ENCODE measurements at regions not wholly inside any gene's neighbourhood (a gene's known extent, or its start where the extent isn't known, plus 50 kb on each side); places are given as distances from the start of the nearest gene placed in this dataset.

DNA sequence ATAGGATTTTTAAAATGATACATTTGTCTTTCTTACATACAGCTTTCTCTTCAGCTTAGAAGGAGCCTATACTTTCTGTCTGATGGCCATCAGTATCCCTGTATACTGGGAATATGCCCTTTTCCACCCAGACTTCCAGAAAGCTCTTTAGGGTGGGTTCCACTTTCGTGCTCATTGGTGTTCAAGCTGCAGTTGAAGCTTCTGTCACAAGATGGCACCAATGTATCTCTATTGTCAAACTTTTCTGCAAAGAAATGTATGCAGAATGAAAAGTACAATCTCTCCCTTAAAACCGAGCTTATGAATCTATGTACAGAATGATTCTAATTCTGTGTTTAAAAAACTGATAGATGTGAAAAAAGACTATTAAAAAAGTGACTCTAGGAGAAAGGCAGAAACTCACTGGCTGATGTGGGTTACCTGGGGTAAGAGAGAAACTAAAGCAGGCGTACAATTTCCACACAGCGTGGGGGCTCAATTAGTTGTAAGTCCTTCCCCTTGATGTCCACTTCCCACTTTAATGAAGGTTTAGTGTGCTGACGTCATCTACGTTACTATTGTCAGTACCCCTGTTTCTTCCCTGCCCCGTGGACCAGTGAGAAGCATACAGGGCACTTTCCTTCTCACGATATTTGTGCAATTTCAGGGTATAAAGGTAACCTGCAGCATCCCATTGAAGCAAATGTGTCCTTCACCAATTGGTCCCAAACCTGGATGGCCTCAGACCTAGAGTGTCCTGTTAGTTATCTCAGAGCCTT, 57.3 kb upstream of the TCEAL2 start:
- no peak overlapping the region for H2AFZ ChIP-seq (ENCODE audit: low read length)
- no peaks in the 10 kb centered on the region for H3K4me1 ChIP-seq (ENCODE audit: insufficient read depth, low read length, poor library complexity, severe bottlenecking)
- no peak overlapping the region for H3K4me2 ChIP-seq (ENCODE audit: low read length)
- H3K79me2 ChIP-seq (ENCODE audit: insufficient read depth, low read depth, low read length): no peaks in the 10 kb centered on the region
- H3K27ac ChIP-seq (ENCODE audit: low read depth, low read length, poor library complexity, severe bottlenecking): no peak overlapping the region
- H3K9me2 ChIP-seq (ENCODE audit: insufficient read depth, low read length): no peaks in the 10 kb centered on the region
- H4K20me1 ChIP-seq (ENCODE audit: insufficient read depth, low read length): no peaks in the 10 kb centered on the region
- no peaks in the 10 kb centered on the region for H3K9me3 ChIP-seq (ENCODE audit: low read length)
- CTCF ChIA-PET (ENCODE audit: unreplicated experiment): no interaction called here
- no peak overlapping the region for H3K4me3 ChIP-seq (ENCODE audit: low read depth, low read length, poor library complexity, severe bottlenecking)
- H3K36me3 ChIP-seq (ENCODE audit: insufficient read depth, low read length): no peaks in the 10 kb centered on the region
- POLR2A ChIA-PET: no interaction called here
- no TSS peak for BruUV-seq (replicated peaks)
- no peak for TF ChIP-seq EZH2phosphoT487 (IDR thresholded peaks at IDR 0.05; ENCODE audit: borderline replicate concordance, low read depth, low read length)
- peak; percentile 64 for TF ChIP-seq CTCF (conservative IDR thresholded peaks at IDR 0.05; ENCODE audit: low read length)
- DNase-seq (ENCODE audit: low spot score): peak; percentile 4
- intact Hi-C loops (cut with micrococcal nuclease; ENCODE audit: unreplicated experiment): no loop called here

GRCh38 chrX:102063445-102064074, 61.9 kb upstream of the TCEAL2 start:
- peak; percentile 19 for DNase-seq (ENCODE audit: low spot score)
- Histone ChIP-seq H3K4me1 (ENCODE audit: insufficient read depth, low read length, poor library complexity, severe bottlenecking) (no peaks in the 10 kb centered on the region), H3K4me3 (ENCODE audit: low read depth, low read length, poor library complexity, severe bottlenecking) (no peak overlapping the region), H3K9me3 (ENCODE audit: low read length) (no peaks in the 10 kb centered on the region), H4K20me1 (ENCODE audit: insufficient read depth, low read length) (no peaks in the 10 kb centered on the region), H3K36me3 (ENCODE audit: insufficient read depth, low read length) (no peaks in the 10 kb centered on the region), H3K4me2 (ENCODE audit: low read length) (no peak overlapping the region), H2AFZ (ENCODE audit: low read length) (no peak overlapping the region), H3K9me2 (ENCODE audit: insufficient read depth, low read length) (no peaks in the 10 kb centered on the region), H3K27ac (ENCODE audit: low read depth, low read length, poor library complexity, severe bottlenecking) (no peak overlapping the region), H3K79me2 (ENCODE audit: insufficient read depth, low read depth, low read length) (no peaks in the 10 kb centered on the region)
- no peak for TF ChIP-seq EZH2phosphoT487 (IDR thresholded peaks at IDR 0.05; ENCODE audit: borderline replicate concordance, low read depth, low read length)
- TF ChIP-seq CTCF (conservative IDR thresholded peaks at IDR 0.05; ENCODE audit: low read length): no peak
- POLR2A ChIA-PET: no interaction called here
- intact Hi-C loops (cut with micrococcal nuclease; ENCODE audit: unreplicated experiment): no loop called here
- no TSS peak for BruUV-seq (replicated peaks)
- CTCF ChIA-PET (ENCODE audit: unreplicated experiment): no interaction called here

DNA sequence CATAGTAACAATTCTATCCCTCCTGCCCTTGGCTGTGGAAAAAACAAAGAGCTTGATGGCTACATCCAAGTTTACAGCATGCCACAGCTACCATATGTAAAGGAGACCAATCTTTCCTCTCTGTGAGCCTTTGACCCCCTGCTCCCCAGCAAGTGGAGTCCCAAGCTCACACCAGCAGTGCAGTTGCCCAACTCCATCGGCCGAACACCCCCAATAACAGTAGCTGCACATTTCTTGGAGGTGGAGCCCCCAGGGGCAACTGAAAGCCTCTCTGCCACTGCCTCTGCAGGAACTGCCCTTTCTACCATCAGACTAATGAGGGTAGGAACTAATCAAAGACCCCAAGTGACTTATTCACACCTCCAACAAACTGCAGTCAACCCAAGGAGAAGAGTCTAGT, 81.0 kb upstream of the TCEAL2 start:
- Histone ChIP-seq H3K9me2 (ENCODE audit: insufficient read depth, low read length) (no peaks in the 10 kb centered on the region), H3K4me2 (ENCODE audit: low read length) (no peak overlapping the region), H3K9me3 (ENCODE audit: low read length) (no peaks in the 10 kb centered on the region), H3K79me2 (ENCODE audit: insufficient read depth, low read depth, low read length) (no peaks in the 10 kb centered on the region), H3K4me3 (ENCODE audit: low read depth, low read length, poor library complexity, severe bottlenecking) (no peak overlapping the region), H3K4me1 (ENCODE audit: insufficient read depth, low read length, poor library complexity, severe bottlenecking) (no peaks in the 10 kb centered on the region), H3K27ac (ENCODE audit: low read depth, low read length, poor library complexity, severe bottlenecking) (no peak overlapping the region), H3K36me3 (ENCODE audit: insufficient read depth, low read length) (no peaks in the 10 kb centered on the region), H2AFZ (ENCODE audit: low read length) (no peak overlapping the region), H4K20me1 (ENCODE audit: insufficient read depth, low read length) (no peaks in the 10 kb centered on the region)
- no peak for DNase-seq (ENCODE audit: low spot score)
- CTCF ChIA-PET (ENCODE audit: unreplicated experiment): no interaction called here
- no TSS peak for BruUV-seq (replicated peaks)
- no peak for TF ChIP-seq CTCF (conservative IDR thresholded peaks at IDR 0.05; ENCODE audit: low read length)
- TF ChIP-seq EZH2phosphoT487 (IDR thresholded peaks at IDR 0.05; ENCODE audit: borderline replicate concordance, low read depth, low read length): no peak
- POLR2A ChIA-PET: no interaction called here
- intact Hi-C loops (cut with micrococcal nuclease; ENCODE audit: unreplicated experiment): no loop called here

Measured in OCI-LY7 (cell line).